ENCODE measurements at regions not wholly inside any gene's neighbourhood (a gene's known extent, or its start where the extent isn't known, plus 50 kb on each side); places are given as distances from the start of the nearest gene placed in this dataset.

- no peak overlapping the region for H3K27ac Mint-ChIP-seq (ENCODE audit: unreplicated experiment)
- no peak for DNase-seq (ENCODE audit: extremely low spot score, unreplicated experiment)
- peaks cover 17% of the 10 kb centered on the region for H3K27me3 Mint-ChIP-seq (ENCODE audit: unreplicated experiment)
- no peaks in the 10 kb centered on the region for H3K36me3 Mint-ChIP-seq (ENCODE audit: unreplicated experiment)
- TF ChIP-seq CTCF (IDR thresholded peaks at IDR 0.05) = no peak
- no peaks in the 10 kb centered on the region for H3K4me1 Mint-ChIP-seq (ENCODE audit: unreplicated experiment)
- H3K4me3 Mint-ChIP-seq (ENCODE audit: unreplicated experiment) = no peak overlapping the region
- H3K9me3 Mint-ChIP-seq (ENCODE audit: unreplicated experiment) = peaks cover 3% of the 10 kb centered on the region
Measured at GRCh38 chr2:121826036-121826435, 70.6 kb downstream of the TSN start.

DNA sequence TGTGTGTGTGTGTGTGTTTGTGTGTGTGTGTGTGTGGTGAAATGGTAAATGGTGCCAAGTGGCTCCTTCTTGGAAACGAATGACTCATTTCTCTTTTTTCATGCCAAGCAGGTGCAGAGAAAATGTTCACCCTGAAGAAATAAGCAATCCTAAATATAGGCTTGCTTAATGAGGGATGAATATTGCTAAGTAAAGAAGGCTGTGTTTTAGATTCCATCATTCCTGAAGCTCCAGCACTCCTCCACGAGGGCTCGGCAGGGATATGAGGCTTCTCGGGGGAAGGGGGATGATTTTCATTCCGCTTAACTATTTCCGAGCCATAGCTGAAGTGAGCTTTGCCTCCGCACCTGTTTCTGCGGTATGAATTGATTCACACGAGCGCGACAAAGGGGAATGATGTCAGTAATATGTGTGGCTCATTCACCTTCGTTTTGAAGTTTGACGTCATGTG lies 72.9 kb downstream of the TSN start:
- no peak for DNase-seq (ENCODE audit: extremely low spot score, unreplicated experiment)
- no peaks in the 10 kb centered on the region for H3K9me3 Mint-ChIP-seq (ENCODE audit: unreplicated experiment)
- H3K4me3 Mint-ChIP-seq (ENCODE audit: unreplicated experiment) = no peak overlapping the region
- no peak for TF ChIP-seq CTCF (IDR thresholded peaks at IDR 0.05)
- no peaks in the 10 kb centered on the region for H3K36me3 Mint-ChIP-seq (ENCODE audit: unreplicated experiment)
- H3K27ac Mint-ChIP-seq (ENCODE audit: unreplicated experiment) = no peak overlapping the region
- H3K4me1 Mint-ChIP-seq (ENCODE audit: unreplicated experiment) = no peaks in the 10 kb centered on the region
- peaks cover 19% of the 10 kb centered on the region for H3K27me3 Mint-ChIP-seq (ENCODE audit: unreplicated experiment)

- no peak for DNase-seq (ENCODE audit: extremely low spot score, unreplicated experiment)
- no peak overlapping the region for H3K27ac Mint-ChIP-seq (ENCODE audit: unreplicated experiment)
- peaks cover 19% of the 10 kb centered on the region for H3K27me3 Mint-ChIP-seq (ENCODE audit: unreplicated experiment)
- no peak overlapping the region for H3K4me3 Mint-ChIP-seq (ENCODE audit: unreplicated experiment)
- no peaks in the 10 kb centered on the region for H3K9me3 Mint-ChIP-seq (ENCODE audit: unreplicated experiment)
- no peaks in the 10 kb centered on the region for H3K36me3 Mint-ChIP-seq (ENCODE audit: unreplicated experiment)
- no peak for TF ChIP-seq CTCF (IDR thresholded peaks at IDR 0.05)
- no peaks in the 10 kb centered on the region for H3K4me1 Mint-ChIP-seq (ENCODE audit: unreplicated experiment)
Measured at GRCh38 chr2:121830809-121831208, 75.4 kb downstream of the TSN start.

- Mint-ChIP-seq H3K27ac (ENCODE audit: unreplicated experiment) (no peak overlapping the region), H3K36me3 (ENCODE audit: unreplicated experiment) (no peaks in the 10 kb centered on the region), H3K27me3 (ENCODE audit: unreplicated experiment) (peaks cover 27% of the 10 kb centered on the region), H3K4me3 (ENCODE audit: unreplicated experiment) (no peak overlapping the region), H3K9me3 (ENCODE audit: unreplicated experiment) (no peaks in the 10 kb centered on the region), H3K4me1 (ENCODE audit: unreplicated experiment) (no peaks in the 10 kb centered on the region)
- no peak for DNase-seq (ENCODE audit: extremely low spot score, unreplicated experiment)
- TF ChIP-seq CTCF (IDR thresholded peaks at IDR 0.05) = no peak
Measured at GRCh38 chr2:121831841-121832240, 76.4 kb downstream of the TSN start.

GRCh38 chr2:121832412-121833357 lies 77.2 kb downstream of the TSN start:
- H3K27ac Mint-ChIP-seq (ENCODE audit: unreplicated experiment) = no peak overlapping the region
- no peaks in the 10 kb centered on the region for H3K4me1 Mint-ChIP-seq (ENCODE audit: unreplicated experiment)
- no peak overlapping the region for H3K4me3 Mint-ChIP-seq (ENCODE audit: unreplicated experiment)
- H3K9me3 Mint-ChIP-seq (ENCODE audit: unreplicated experiment) = no peaks in the 10 kb centered on the region
- no peaks in the 10 kb centered on the region for H3K36me3 Mint-ChIP-seq (ENCODE audit: unreplicated experiment)
- no peak for TF ChIP-seq CTCF (IDR thresholded peaks at IDR 0.05)
- no peak for DNase-seq (ENCODE audit: extremely low spot score, unreplicated experiment)
- peaks cover 28% of the 10 kb centered on the region for H3K27me3 Mint-ChIP-seq (ENCODE audit: unreplicated experiment)

Measured in osteocyte (in vitro differentiated cells).